Glutamatergic neuron (in vitro differentiated cells): ENCODE measurements at regions not wholly inside any gene's neighbourhood (a gene's known extent, or its start where the extent isn't known, plus 50 kb on each side); places are given as distances from the start of the nearest gene placed in this dataset.

Experiments used
- DNase-seq: peaks from one replicate; pipeline ENCODE4 v3.0.0; 2022
- H3K27ac Mint-ChIP-seq: one replicate; pipeline ENCODE4 v1.8.0; 2020; ENCODE audit warnings: mild to moderate bottlenecking, mixed read lengths, inconsistent platforms; ENCODE audit not compliant: unreplicated experiment
- H3K27me3 Mint-ChIP-seq: one replicate; pipeline ENCODE4 v1.8.0; 2020; ENCODE audit warnings: mild to moderate bottlenecking, moderate library complexity, mixed read lengths, inconsistent platforms; ENCODE audit not compliant: unreplicated experiment
- H3K36me3 Mint-ChIP-seq: one replicate; pipeline ENCODE4 v1.8.0; 2020; ENCODE audit warnings: mild to moderate bottlenecking, mixed read lengths, inconsistent platforms; ENCODE audit not compliant: unreplicated experiment
- H3K4me1 Mint-ChIP-seq: one replicate; pipeline ENCODE4 v1.8.0; 2020; ENCODE audit warnings: mild to moderate bottlenecking, low read depth, mixed read lengths, inconsistent platforms; ENCODE audit not compliant: unreplicated experiment
- H3K4me3 Mint-ChIP-seq: one replicate; pipeline ENCODE4 v1.8.0; 2020; ENCODE audit warnings: mild to moderate bottlenecking, mixed read lengths, inconsistent platforms; ENCODE audit not compliant: unreplicated experiment
- H3K9me3 Mint-ChIP-seq: one replicate; pipeline ENCODE4 v1.8.0; 2020; ENCODE audit warnings: mild to moderate bottlenecking, moderate library complexity, mixed read lengths, inconsistent platforms; ENCODE audit not compliant: unreplicated experiment
- TF ChIP-seq, protein P1 (sequence below): fragments of 200-600 bp; sonication (generic); IDR thresholded peaks from one replicate; pipeline ENCODE4 v1.5.0; 2021; ENCODE audit not compliant: partially characterized antibody, unreplicated experiment

DNA sequence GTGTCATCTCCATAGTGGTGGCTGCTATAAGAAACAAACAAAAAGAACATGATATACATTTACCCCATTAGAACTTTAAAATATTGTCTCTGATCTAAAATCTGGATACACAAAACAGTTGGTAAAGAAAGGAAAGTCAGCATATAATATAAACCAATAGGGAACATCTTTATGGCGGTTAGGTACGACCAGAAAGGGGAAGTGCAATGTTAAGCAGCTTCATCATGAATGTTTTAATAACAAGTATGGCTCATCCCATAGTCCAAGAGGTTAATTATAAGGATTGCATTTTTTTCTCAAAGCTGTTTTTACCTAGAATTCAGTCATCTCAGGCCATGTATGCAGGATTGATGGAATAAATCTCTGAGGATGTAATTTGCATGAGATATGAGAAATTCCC, 1869.7 kb downstream of the PCDH7 start:
- TF ChIP-seq, protein P1, sequence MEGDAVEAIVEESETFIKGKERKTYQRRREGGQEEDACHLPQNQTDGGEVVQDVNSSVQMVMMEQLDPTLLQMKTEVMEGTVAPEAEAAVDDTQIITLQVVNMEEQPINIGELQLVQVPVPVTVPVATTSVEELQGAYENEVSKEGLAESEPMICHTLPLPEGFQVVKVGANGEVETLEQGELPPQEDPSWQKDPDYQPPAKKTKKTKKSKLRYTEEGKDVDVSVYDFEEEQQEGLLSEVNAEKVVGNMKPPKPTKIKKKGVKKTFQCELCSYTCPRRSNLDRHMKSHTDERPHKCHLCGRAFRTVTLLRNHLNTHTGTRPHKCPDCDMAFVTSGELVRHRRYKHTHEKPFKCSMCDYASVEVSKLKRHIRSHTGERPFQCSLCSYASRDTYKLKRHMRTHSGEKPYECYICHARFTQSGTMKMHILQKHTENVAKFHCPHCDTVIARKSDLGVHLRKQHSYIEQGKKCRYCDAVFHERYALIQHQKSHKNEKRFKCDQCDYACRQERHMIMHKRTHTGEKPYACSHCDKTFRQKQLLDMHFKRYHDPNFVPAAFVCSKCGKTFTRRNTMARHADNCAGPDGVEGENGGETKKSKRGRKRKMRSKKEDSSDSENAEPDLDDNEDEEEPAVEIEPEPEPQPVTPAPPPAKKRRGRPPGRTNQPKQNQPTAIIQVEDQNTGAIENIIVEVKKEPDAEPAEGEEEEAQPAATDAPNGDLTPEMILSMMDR, result no peak
- Mint-ChIP-seq H3K4me1 (no peaks in the 10 kb centered on the region), H3K9me3 (no peaks in the 10 kb centered on the region), H3K36me3 (no peaks in the 10 kb centered on the region), H3K27ac (no peak overlapping the region), H3K27me3 (no peaks in the 10 kb centered on the region), H3K4me3 (no peak overlapping the region)
- no peak for DNase-seq

GRCh38 chr4:32597354-32597753, 1877.2 kb downstream of the PCDH7 start:
- Mint-ChIP-seq H3K4me3 (no peak overlapping the region), H3K4me1 (no peaks in the 10 kb centered on the region), H3K9me3 (no peaks in the 10 kb centered on the region), H3K36me3 (no peaks in the 10 kb centered on the region), H3K27ac (no peak overlapping the region), H3K27me3 (no peaks in the 10 kb centered on the region)
- no peak for DNase-seq
- TF ChIP-seq, protein P1, result no peak

DNA sequence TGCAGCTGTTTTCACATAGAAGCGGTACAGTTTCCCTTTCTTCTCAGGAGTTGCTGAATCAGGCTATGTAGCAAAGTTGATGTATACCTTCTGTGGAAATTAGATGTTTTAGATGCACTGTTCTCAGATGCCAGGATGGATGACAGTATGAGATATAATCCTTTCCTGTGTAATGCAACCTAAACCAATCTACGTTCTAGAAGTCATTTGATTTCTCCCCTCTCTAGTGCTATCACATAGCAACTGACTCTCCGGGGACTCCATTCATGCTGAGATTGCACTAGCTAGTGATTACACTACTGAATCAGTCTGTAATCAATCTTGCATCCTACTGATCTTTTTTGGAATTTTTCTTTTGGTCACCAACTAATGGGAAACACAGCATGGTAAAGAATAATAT, 1881.7 kb downstream of the PCDH7 start:
- no peaks in the 10 kb centered on the region for H3K36me3 Mint-ChIP-seq
- TF ChIP-seq, protein P1, result no peak
- no peak for DNase-seq

DNA sequence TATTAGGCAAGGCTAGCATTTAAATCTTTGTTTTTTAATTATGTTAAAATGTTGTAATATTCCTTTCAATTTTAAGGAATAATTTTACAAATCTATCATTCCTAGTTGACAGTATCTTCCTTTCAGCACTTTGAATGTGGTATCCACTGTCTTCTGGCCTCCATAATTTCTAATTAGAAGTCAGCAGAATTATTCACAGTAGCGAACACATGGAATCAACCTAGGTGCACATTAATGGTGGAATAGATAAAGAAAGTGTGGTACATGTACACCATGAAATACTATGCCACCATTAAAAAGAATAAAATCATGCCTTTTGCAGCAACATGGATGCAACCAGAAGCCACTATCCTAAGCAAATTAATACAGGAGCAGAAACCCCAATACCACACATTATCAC, 1887.8 kb downstream of the PCDH7 start:
- Mint-ChIP-seq H3K27ac (no peak overlapping the region), H3K4me3 (no peak overlapping the region), H3K27me3 (no peaks in the 10 kb centered on the region), H3K9me3 (no peaks in the 10 kb centered on the region), H3K4me1 (no peaks in the 10 kb centered on the region), H3K36me3 (no peaks in the 10 kb centered on the region)
- no peak for DNase-seq
- TF ChIP-seq, protein P1, result no peak

More for the DNA sequence above, 1881.7 kb downstream of the PCDH7 start:
- H3K9me3 Mint-ChIP-seq, result no peaks in the 10 kb centered on the region
- no peaks in the 10 kb centered on the region for H3K27me3 Mint-ChIP-seq
- no peak overlapping the region for H3K4me3 Mint-ChIP-seq
- H3K4me1 Mint-ChIP-seq, result no peaks in the 10 kb centered on the region
- no peak overlapping the region for H3K27ac Mint-ChIP-seq

- no peak overlapping the region for H3K4me3 Mint-ChIP-seq
- H3K4me1 Mint-ChIP-seq, result no peaks in the 10 kb centered on the region
- no peaks in the 10 kb centered on the region for H3K36me3 Mint-ChIP-seq
- TF ChIP-seq, protein P1, result no peak
- H3K9me3 Mint-ChIP-seq, result no peaks in the 10 kb centered on the region
- H3K27me3 Mint-ChIP-seq, result no peaks in the 10 kb centered on the region
- H3K27ac Mint-ChIP-seq, result no peak overlapping the region
- no peak for DNase-seq
Observed at GRCh38 chr4:32624943-32625603, 1904.9 kb downstream of the PCDH7 start.
